Smooth muscle cell (in vitro differentiated cells): ENCODE measurements at regions not wholly inside any gene's neighbourhood (a gene's known extent, or its start where the extent isn't known, plus 50 kb on each side); places are given as distances from the start of the nearest gene placed in this dataset.

Experiments
- DNase-seq: peaks from one replicate; lab custom pipeline; 2025; ENCODE audit not compliant: unreplicated experiment; lab: John Stamatoyannopoulos, UW
- H2AFZ ChIP-seq: fragments of 200-600 bp; sonication (generic); 2 replicates; pipeline ENCODE4 v1.6.0; 2016; ENCODE audit warnings: antibody characterized with exemption, low read depth, mild to moderate bottlenecking
- H3F3A ChIP-seq: fragments of 200-600 bp; sonication (generic); 2 replicates; pipeline ENCODE4 v1.6.0; 2017; ENCODE audit warnings: antibody characterized with exemption, low read depth
- H3K27ac ChIP-seq: fragments of 200-600 bp; sonication (generic); 2 replicates; pipeline ENCODE4 v1.5.1; 2016; ENCODE audit warnings: low read depth, mild to moderate bottlenecking
- H3K27me3 ChIP-seq: fragments of 200-600 bp; sonication (generic); 2 replicates; pipeline ENCODE4 v1.6.1; 2016; ENCODE audit warnings: low read depth, mild to moderate bottlenecking
- H3K36me3 ChIP-seq: fragments of 200-600 bp; sonication (generic); 2 replicates; pipeline ENCODE4 v1.5.1; 2016; ENCODE audit warnings: low read depth
- H3K4me1 ChIP-seq: fragments of 200-600 bp; sonication (generic); 2 replicates; pipeline ENCODE4 v1.5.1; 2016; ENCODE audit warnings: low read depth
- H3K4me2 ChIP-seq: fragments of 200-600 bp; sonication (generic); 2 replicates; pipeline ENCODE4 v1.6.0; 2016; ENCODE audit warnings: mild to moderate bottlenecking
- H3K4me3 ChIP-seq: fragments of 200-600 bp; sonication (generic); 2 replicates; pipeline ENCODE4 v1.5.1; 2016; ENCODE audit warnings: mild to moderate bottlenecking
- H3K79me2 ChIP-seq: fragments of 200-600 bp; sonication (generic); 2 replicates; pipeline ENCODE4 v1.6.0; 2016; ENCODE audit warnings: low read depth, mild to moderate bottlenecking
- H3K9ac ChIP-seq: fragments of 200-600 bp; sonication (generic); 2 replicates; pipeline ENCODE4 v1.6.0; 2016; ENCODE audit warnings: low read depth
- H3K9me3 ChIP-seq: fragments of 200-600 bp; sonication (generic); replicated peaks from 2 replicates; pipeline ENCODE4 v1.5.1; 2016; ENCODE audit warnings: low read depth
- H4K20me1 ChIP-seq: fragments of 200-600 bp; sonication (generic); 2 replicates; pipeline ENCODE4 v1.6.0; 2016; ENCODE audit warnings: low read depth
- CTCF ChIP-seq: fragments of 200-600 bp; sonication (generic); IDR thresholded peaks from 2 replicates; pipeline ENCODE4 v1.5.1; 2017; ENCODE audit warnings: borderline replicate concordance, mild to moderate bottlenecking, antibody characterized with exemption; ENCODE audit not compliant: insufficient read depth, poor library complexity, severe bottlenecking
- WGBS: methylation state at CpG from one replicate; pipeline ENCODE4 v1.1.7; 2016; ENCODE audit warnings: low lambda C conversion rate; 5-methylcytosine and 5-hydroxymethylcytosine counted together

DNA sequence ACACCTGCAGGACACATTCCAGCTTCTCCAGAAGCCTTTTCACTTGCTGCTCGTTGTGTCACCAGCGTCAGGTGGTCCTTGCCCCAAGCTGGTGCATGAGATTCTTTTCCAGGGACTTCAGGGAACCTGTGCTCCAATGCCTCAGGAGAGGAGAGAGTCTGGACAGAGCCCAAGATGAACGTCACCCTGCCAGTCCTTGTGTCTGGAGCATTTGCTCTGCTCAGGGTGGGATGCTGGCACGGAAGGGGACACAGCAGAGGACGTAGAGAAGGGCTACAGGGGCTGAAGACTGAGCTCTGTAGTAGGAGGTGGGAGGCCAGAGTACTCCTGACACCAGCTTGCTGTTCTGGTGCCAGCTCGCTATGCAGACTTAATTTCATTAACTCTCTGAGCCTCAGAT lies 262.1 kb downstream of the XXYLT1 start:
- Histone ChIP-seq H3K4me1 (no peaks in the 10 kb centered on the region), H2AFZ (no peak overlapping the region), H3K79me2 (no peaks in the 10 kb centered on the region), H3K27ac (no peak overlapping the region), H3K27me3 (no peaks in the 10 kb centered on the region), H3K36me3 (no peaks in the 10 kb centered on the region), H3F3A (no peaks in the 10 kb centered on the region), H3K9me3 (no peaks in the 10 kb centered on the region), H3K9ac (no peak overlapping the region), H4K20me1 (no peaks in the 10 kb centered on the region), H3K4me2 (no peak overlapping the region), H3K4me3 (no peak overlapping the region)
- WGBS: 94% methylated on average over 6 of the region's 6 CpGs
- DNase-seq: no peak
- TF ChIP-seq CTCF: no peak

- no peak overlapping the region for H3K4me3 ChIP-seq
- no peaks in the 10 kb centered on the region for H3K4me1 ChIP-seq
- no peaks in the 10 kb centered on the region for H3K79me2 ChIP-seq
- DNase-seq: no peak
- H3K36me3 ChIP-seq: no peaks in the 10 kb centered on the region
- no peaks in the 10 kb centered on the region for H4K20me1 ChIP-seq
- no peak overlapping the region for H3K27ac ChIP-seq
- H3K27me3 ChIP-seq: no peaks in the 10 kb centered on the region
- no peaks in the 10 kb centered on the region for H3K9me3 ChIP-seq
- no peak for TF ChIP-seq CTCF
- H3K4me2 ChIP-seq: no peak overlapping the region
- no peak overlapping the region for H3K9ac ChIP-seq
- whole genome bisulfite sequencing: 96% methylated on average over 9 of the region's 9 CpGs
- H2AFZ ChIP-seq: no peak overlapping the region
- peaks cover 2% of the 10 kb centered on the region for H3F3A ChIP-seq
These were observed 261.3 kb downstream of the XXYLT1 start for GRCh38 chr3:195009616-195010015.

DNA sequence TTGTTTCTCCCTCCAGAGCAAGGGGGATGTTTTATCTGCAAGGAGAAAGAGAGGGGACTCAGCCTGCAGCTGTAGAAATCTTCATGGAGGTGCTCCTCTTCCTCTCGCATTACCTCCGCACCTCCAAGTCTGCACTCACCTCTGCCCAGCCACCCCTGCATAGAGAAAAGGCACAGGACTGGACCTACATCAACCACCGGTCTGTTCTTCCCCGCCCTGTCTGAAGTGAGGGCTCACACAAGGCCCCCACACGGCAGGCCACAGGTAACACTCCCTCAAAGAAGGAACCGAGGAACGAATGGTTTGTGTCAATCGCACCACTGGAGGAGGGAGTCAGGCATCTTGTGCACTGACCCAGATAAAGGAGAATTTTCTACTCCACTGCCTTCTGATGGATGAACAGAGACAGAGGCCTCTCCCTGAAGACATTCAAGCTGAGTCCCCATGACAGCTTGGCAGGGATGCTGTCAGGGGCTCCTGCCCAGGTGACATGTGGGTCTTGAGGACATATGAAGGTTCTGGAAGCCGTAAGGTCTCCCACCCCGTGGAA lies 260.3 kb downstream of the XXYLT1 start:
- H3K4me3 ChIP-seq: no peak overlapping the region
- WGBS: 98% methylated on average over 10 of the region's 10 CpGs
- H2AFZ ChIP-seq: no peak overlapping the region
- H3K27me3 ChIP-seq: no peaks in the 10 kb centered on the region
- no peak for DNase-seq
- H3K36me3 ChIP-seq: no peaks in the 10 kb centered on the region
- H3K79me2 ChIP-seq: no peaks in the 10 kb centered on the region
- no peaks in the 10 kb centered on the region for H3K9me3 ChIP-seq
- no peak overlapping the region for H3K9ac ChIP-seq
- no peak for TF ChIP-seq CTCF
- H3K27ac ChIP-seq: no peak overlapping the region
- H3K4me2 ChIP-seq: no peak overlapping the region
- peaks cover 5% of the 10 kb centered on the region for H3F3A ChIP-seq
- no peaks in the 10 kb centered on the region for H3K4me1 ChIP-seq
- no peaks in the 10 kb centered on the region for H4K20me1 ChIP-seq

DNA sequence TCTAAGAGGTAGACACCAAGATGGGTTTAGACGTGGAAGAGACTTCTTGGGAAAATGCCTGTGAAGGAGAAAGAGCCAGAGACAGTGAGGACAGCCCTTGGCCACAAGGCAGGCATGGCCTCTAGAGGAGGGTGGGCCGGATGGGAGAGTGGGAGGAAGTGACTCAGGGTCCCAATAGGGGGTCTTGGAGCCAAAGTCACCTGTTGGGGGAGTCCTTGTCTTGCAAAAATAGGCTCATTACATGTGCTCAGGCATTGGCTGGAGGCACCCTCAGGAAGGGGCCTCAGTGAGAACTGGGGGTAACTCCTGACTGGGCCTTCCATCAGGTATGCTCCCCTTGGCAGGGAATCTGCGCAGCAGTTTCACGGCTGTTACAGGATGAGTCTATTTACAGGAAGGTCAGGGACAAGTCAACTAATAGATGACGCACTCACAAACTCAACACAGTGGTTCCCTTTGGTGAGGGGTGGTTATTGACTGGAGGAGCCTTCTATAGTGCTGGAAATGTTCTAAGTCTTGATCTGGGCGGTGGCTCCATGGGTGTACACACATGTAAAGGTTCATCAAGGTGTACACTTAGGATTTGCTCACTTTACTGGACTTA lies 259.6 kb downstream of the XXYLT1 start:
- Histone ChIP-seq H3K36me3 (no peaks in the 10 kb centered on the region), H3K27ac (no peak overlapping the region), H3K4me1 (no peaks in the 10 kb centered on the region), H3K79me2 (no peaks in the 10 kb centered on the region), H3K4me2 (no peak overlapping the region), H3K4me3 (no peak overlapping the region), H2AFZ (no peak overlapping the region), H3K27me3 (no peaks in the 10 kb centered on the region), H3K9ac (no peak overlapping the region), H3K9me3 (no peaks in the 10 kb centered on the region), H3F3A (peaks cover 5% of the 10 kb centered on the region), H4K20me1 (no peaks in the 10 kb centered on the region)
- DNase-seq: no peak
- WGBS: 94% methylated on average over 6 of the region's 6 CpGs
- no peak for TF ChIP-seq CTCF
